ENCODE measurements at regions not wholly inside any gene's neighbourhood (a gene's known extent, or its start where the extent isn't known, plus 50 kb on each side); places are given as distances from the start of the nearest gene placed in this dataset.

DNA sequence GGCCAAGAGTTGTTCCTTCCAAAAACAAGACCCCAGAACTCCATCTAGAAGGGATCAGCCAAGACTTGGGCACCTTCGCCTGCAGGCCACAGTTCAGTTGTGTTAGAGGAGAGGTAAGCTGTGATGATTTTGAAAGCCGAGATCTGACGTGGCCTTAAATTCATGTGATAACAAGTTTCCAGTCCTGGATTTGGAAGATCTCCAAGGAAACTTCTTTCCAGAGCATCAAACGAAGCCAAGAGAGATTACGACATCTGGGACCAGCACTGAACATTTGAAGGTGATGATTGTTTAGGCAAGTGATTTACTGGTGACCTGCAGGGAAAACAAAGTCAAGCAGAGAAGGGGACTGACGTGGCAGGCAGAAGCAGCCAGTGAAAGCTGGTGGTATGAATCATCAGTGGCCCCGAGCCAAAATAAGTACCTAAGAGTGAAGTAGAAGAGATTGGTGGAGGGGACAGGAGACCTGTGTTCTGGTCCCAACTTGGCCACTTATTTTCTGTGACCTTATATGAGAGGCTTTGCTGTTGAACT lies 339.0 kb upstream of the PROK2 start:
- no TSS peak for BruUV-seq (replicated peaks)
- TF ChIP-seq, protein P1, sequence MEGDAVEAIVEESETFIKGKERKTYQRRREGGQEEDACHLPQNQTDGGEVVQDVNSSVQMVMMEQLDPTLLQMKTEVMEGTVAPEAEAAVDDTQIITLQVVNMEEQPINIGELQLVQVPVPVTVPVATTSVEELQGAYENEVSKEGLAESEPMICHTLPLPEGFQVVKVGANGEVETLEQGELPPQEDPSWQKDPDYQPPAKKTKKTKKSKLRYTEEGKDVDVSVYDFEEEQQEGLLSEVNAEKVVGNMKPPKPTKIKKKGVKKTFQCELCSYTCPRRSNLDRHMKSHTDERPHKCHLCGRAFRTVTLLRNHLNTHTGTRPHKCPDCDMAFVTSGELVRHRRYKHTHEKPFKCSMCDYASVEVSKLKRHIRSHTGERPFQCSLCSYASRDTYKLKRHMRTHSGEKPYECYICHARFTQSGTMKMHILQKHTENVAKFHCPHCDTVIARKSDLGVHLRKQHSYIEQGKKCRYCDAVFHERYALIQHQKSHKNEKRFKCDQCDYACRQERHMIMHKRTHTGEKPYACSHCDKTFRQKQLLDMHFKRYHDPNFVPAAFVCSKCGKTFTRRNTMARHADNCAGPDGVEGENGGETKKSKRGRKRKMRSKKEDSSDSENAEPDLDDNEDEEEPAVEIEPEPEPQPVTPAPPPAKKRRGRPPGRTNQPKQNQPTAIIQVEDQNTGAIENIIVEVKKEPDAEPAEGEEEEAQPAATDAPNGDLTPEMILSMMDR (IDR thresholded peaks at IDR 0.05), result no peak
- TF ChIP-seq, protein P2, sequence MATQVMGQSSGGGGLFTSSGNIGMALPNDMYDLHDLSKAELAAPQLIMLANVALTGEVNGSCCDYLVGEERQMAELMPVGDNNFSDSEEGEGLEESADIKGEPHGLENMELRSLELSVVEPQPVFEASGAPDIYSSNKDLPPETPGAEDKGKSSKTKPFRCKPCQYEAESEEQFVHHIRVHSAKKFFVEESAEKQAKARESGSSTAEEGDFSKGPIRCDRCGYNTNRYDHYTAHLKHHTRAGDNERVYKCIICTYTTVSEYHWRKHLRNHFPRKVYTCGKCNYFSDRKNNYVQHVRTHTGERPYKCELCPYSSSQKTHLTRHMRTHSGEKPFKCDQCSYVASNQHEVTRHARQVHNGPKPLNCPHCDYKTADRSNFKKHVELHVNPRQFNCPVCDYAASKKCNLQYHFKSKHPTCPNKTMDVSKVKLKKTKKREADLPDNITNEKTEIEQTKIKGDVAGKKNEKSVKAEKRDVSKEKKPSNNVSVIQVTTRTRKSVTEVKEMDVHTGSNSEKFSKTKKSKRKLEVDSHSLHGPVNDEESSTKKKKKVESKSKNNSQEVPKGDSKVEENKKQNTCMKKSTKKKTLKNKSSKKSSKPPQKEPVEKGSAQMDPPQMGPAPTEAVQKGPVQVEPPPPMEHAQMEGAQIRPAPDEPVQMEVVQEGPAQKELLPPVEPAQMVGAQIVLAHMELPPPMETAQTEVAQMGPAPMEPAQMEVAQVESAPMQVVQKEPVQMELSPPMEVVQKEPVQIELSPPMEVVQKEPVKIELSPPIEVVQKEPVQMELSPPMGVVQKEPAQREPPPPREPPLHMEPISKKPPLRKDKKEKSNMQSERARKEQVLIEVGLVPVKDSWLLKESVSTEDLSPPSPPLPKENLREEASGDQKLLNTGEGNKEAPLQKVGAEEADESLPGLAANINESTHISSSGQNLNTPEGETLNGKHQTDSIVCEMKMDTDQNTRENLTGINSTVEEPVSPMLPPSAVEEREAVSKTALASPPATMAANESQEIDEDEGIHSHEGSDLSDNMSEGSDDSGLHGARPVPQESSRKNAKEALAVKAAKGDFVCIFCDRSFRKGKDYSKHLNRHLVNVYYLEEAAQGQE (IDR thresholded peaks at IDR 0.05; ENCODE audit: insufficient read depth in 1 of 2, low read depth in 2 of 2, low read length in 1 of 2), result no peak
- TF ChIP-seq SIN3A (IDR thresholded peaks at IDR 0.05; ENCODE audit: borderline replicate concordance, insufficient read depth, low read depth, low read length), result no peak
- no peak for TF ChIP-seq POLR2AphosphoS5 (IDR thresholded peaks at IDR 0.05; ENCODE audit: low read depth, low read length)
- no peak for TF ChIP-seq TCF7L2 (IDR thresholded peaks at IDR 0.05; ENCODE audit: low read depth, low read length)
- H3K27ac ChIP-seq (ENCODE audit: low read length), result no peak overlapping the region
- H3K9me3 ChIP-seq (ENCODE audit: control insufficient read depth, insufficient read depth, low read depth, low read length), result no peaks in the 10 kb centered on the region
- DNase-seq (ENCODE audit: low read depth, low spot score) (peak; percentile 56), ATAC-seq (no peak; the same call in 1 of the 2 replicates)
- no peaks in the 10 kb centered on the region for H3K36me3 ChIP-seq (ENCODE audit: control insufficient read depth, insufficient read depth, low read length)
- ChIA-PET POLR2A (no interaction called here), CTCF (no interaction called here)
- no peak overlapping the region for H3K4me3 ChIP-seq (ENCODE audit: low read depth in 2 of 2, low read length in 2 of 2)
- no peaks in the 10 kb centered on the region for H3K4me1 ChIP-seq (ENCODE audit: control insufficient read depth, insufficient read depth, low read length)
- no peaks in the 10 kb centered on the region; the same call in 1 of the 2 replicates for H3K27me3 ChIP-seq (ENCODE audit: control insufficient read depth, insufficient read depth, low read length)
- in situ Hi-C loops (cut with HindIII; ENCODE audit: low pct_unique_long_range_greater_than_20kb, low sequenced_read_pairs), result no loop called here
- intact Hi-C loops (cut with micrococcal nuclease; ENCODE audit: unreplicated experiment), result no loop called here

DNA sequence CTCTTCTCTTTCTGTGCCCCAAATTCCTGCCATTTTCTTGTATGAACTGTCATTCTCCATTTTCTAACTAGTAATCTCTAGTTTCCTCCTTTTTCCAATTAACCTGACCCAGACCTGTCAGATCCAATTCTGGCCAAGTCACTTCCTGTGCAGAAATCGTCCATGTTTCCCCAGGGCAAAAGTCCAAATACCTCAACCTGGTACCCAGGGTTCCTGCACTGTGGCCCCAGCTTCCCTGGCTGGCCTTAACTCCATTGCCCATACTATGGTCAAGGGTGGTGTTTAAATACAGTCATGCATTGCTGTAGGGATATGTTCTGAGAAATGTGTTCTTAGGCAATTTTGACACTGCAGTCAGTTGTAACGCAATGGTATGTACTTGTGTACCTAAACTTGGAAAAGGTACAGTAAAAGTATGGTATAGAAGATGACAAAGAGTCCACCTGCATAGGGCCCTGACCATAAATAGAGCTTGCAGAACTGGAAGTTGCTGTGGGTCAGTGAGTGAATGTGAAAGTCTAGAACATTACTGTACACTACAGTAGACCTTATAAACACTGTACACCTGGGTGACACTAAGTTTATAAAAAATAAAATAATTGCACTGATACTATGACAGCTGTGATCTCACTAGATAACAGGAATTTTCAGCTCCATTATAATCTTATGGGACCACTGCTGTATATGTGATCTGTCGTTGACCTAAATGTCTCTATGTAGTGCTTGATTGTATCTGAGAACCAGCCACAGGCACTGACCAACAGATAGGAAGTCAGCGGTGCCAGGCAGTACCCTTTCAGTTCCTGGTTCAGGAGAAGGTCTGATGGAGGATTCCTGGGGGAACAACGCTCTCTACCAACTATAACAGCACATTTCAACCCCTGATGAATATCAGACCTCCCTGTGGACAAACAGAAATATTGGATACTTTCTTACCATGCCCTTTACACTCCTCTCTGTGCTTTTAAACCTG lies 336.1 kb upstream of the PROK2 start:
- intact Hi-C loops (cut with micrococcal nuclease; ENCODE audit: unreplicated experiment), result no loop called here
- CTCF ChIA-PET, result no interaction called here
- no peaks in the 10 kb centered on the region for H3K9me3 ChIP-seq (ENCODE audit: control insufficient read depth, insufficient read depth, low read depth, low read length)
- BruUV-seq (replicated peaks), result no TSS peak
- no peaks in the 10 kb centered on the region for H3K4me1 ChIP-seq (ENCODE audit: control insufficient read depth, insufficient read depth, low read length)
- POLR2A ChIA-PET, result no interaction called here
- DNase-seq (ENCODE audit: low read depth, low spot score) (no peak), ATAC-seq (no peak)
- H3K4me3 ChIP-seq (ENCODE audit: low read depth in 2 of 2, low read length in 2 of 2), result no peak overlapping the region
- H3K27me3 ChIP-seq (ENCODE audit: control insufficient read depth, insufficient read depth, low read length), result no peaks in the 10 kb centered on the region; the same call in 1 of the 2 replicates
- no peak for TF ChIP-seq POLR2AphosphoS5 (IDR thresholded peaks at IDR 0.05; ENCODE audit: low read depth, low read length)
- TF ChIP-seq SIN3A (IDR thresholded peaks at IDR 0.05; ENCODE audit: borderline replicate concordance, insufficient read depth, low read depth, low read length), result no peak
- no peak for TF ChIP-seq TCF7L2 (IDR thresholded peaks at IDR 0.05; ENCODE audit: low read depth, low read length)
- TF ChIP-seq, protein P2 (IDR thresholded peaks at IDR 0.05; ENCODE audit: insufficient read depth in 1 of 2, low read depth in 2 of 2, low read length in 1 of 2), result no peak
- H3K27ac ChIP-seq (ENCODE audit: low read length), result no peak overlapping the region
- in situ Hi-C loops (cut with HindIII; ENCODE audit: low pct_unique_long_range_greater_than_20kb, low sequenced_read_pairs), result no loop called here
- H3K36me3 ChIP-seq (ENCODE audit: control insufficient read depth, insufficient read depth, low read length), result no peaks in the 10 kb centered on the region
